ENCODE measurements at regions not wholly inside any gene's neighbourhood (a gene's known extent, or its start where the extent isn't known, plus 50 kb on each side); places are given as distances from the start of the nearest gene placed in this dataset.

- DNase-seq (ENCODE audit: low read depth in 1 of 2, low spot score in 1 of 2), result no peak
- H3K27ac ChIP-seq (replicated peaks), result no peak overlapping the region
- no peak overlapping the region for H3K4me3 ChIP-seq (replicated peaks; ENCODE audit: insufficient read depth, low read length)
- H3K27me3 ChIP-seq (ENCODE audit: insufficient read depth, poor library complexity, severe bottlenecking), result no peaks in the 10 kb centered on the region
- TF ChIP-seq POLR2AphosphoS5 (IDR thresholded peaks at IDR 0.05; ENCODE audit: low read depth) (no peak), SPI1 (IDR thresholded peaks at IDR 0.05; ENCODE audit: borderline replicate concordance, low read depth) (no peak), REST (IDR thresholded peaks at IDR 0.05; ENCODE audit: insufficient replicate concordance, low read depth) (no peak)
Measured at GRCh38 chr9:118192807-118193206, 488.6 kb downstream of the TLR4 start.

GRCh38 chr9:118209343-118209742 lies 505.1 kb downstream of the TLR4 start:
- no peaks in the 10 kb centered on the region for H3K27me3 ChIP-seq (ENCODE audit: insufficient read depth, poor library complexity, severe bottlenecking)
- TF ChIP-seq REST (IDR thresholded peaks at IDR 0.05; ENCODE audit: insufficient replicate concordance, low read depth) (no peak), POLR2AphosphoS5 (IDR thresholded peaks at IDR 0.05; ENCODE audit: low read depth) (no peak), SPI1 (IDR thresholded peaks at IDR 0.05; ENCODE audit: borderline replicate concordance, low read depth) (no peak), CTCF (IDR thresholded peaks at IDR 0.05; ENCODE audit: insufficient read depth, low read length) (no peak), GABPA (IDR thresholded peaks at IDR 0.05; ENCODE audit: low read depth) (no peak)
- no peak overlapping the region for H3K4me3 ChIP-seq (replicated peaks; ENCODE audit: insufficient read depth, low read length)
- no peak for DNase-seq (ENCODE audit: low read depth in 1 of 2, low spot score in 1 of 2)
- H3K27ac ChIP-seq (replicated peaks), result no peak overlapping the region

GRCh38 chr9:118215549-118215948 lies 511.3 kb downstream of the TLR4 start:
- Histone ChIP-seq H3K27ac (replicated peaks) (no peak overlapping the region), H3K27me3 (ENCODE audit: insufficient read depth, poor library complexity, severe bottlenecking) (no peaks in the 10 kb centered on the region), H3K4me3 (replicated peaks; ENCODE audit: insufficient read depth, low read length) (no peak overlapping the region)
- no peak for DNase-seq (ENCODE audit: low read depth in 1 of 2, low spot score in 1 of 2)
- TF ChIP-seq SPI1 (IDR thresholded peaks at IDR 0.05; ENCODE audit: borderline replicate concordance, low read depth) (no peak), GABPA (IDR thresholded peaks at IDR 0.05; ENCODE audit: low read depth) (no peak), REST (IDR thresholded peaks at IDR 0.05; ENCODE audit: insufficient replicate concordance, low read depth) (no peak), POLR2AphosphoS5 (IDR thresholded peaks at IDR 0.05; ENCODE audit: low read depth) (no peak), CTCF (IDR thresholded peaks at IDR 0.05; ENCODE audit: insufficient read depth, low read length) (no peak)

- Histone ChIP-seq H3K27ac (replicated peaks) (no peak overlapping the region), H3K4me3 (replicated peaks; ENCODE audit: insufficient read depth, low read length) (no peak overlapping the region), H3K27me3 (ENCODE audit: insufficient read depth, poor library complexity, severe bottlenecking) (no peaks in the 10 kb centered on the region)
- DNase-seq (ENCODE audit: low read depth in 1 of 2, low spot score in 1 of 2), result no peak
- TF ChIP-seq SPI1 (IDR thresholded peaks at IDR 0.05; ENCODE audit: borderline replicate concordance, low read depth) (no peak), GABPA (IDR thresholded peaks at IDR 0.05; ENCODE audit: low read depth) (no peak), CTCF (IDR thresholded peaks at IDR 0.05; ENCODE audit: insufficient read depth, low read length) (no peak), REST (IDR thresholded peaks at IDR 0.05; ENCODE audit: insufficient replicate concordance, low read depth) (no peak), POLR2AphosphoS5 (IDR thresholded peaks at IDR 0.05; ENCODE audit: low read depth) (no peak)
Measured at GRCh38 chr9:118222375-118222774, 518.2 kb downstream of the TLR4 start.

All from HL-60 (cell line).